ENCODE measurements at regions not wholly inside any gene's neighbourhood (a gene's known extent, or its start where the extent isn't known, plus 50 kb on each side); places are given as distances from the start of the nearest gene placed in this dataset.

GRCh38 chr13:58343076-58343475, 711.5 kb downstream of the PCDH17 start:
- TF ChIP-seq GATA2 (IDR thresholded peaks at IDR 0.05; ENCODE audit: low read depth, low read length) (no peak), GATA3 (IDR thresholded peaks at IDR 0.05; ENCODE audit: low read depth, low read length) (no peak)

- TF ChIP-seq GATA2 (IDR thresholded peaks at IDR 0.05; ENCODE audit: low read depth, low read length) (no peak), GATA3 (IDR thresholded peaks at IDR 0.05; ENCODE audit: low read depth, low read length) (no peak)
These were observed 738.4 kb downstream of the PCDH17 start for GRCh38 chr13:58369936-58370335.

- TF ChIP-seq GATA3 (IDR thresholded peaks at IDR 0.05; ENCODE audit: low read depth, low read length) = no peak
- TF ChIP-seq GATA2 (IDR thresholded peaks at IDR 0.05; ENCODE audit: low read depth, low read length) = no peak
These were observed 744.8 kb downstream of the PCDH17 start for GRCh38 chr13:58376349-58376748.

GRCh38 chr13:58376775-58377174, 745.2 kb downstream of the PCDH17 start:
- TF ChIP-seq GATA3 (IDR thresholded peaks at IDR 0.05; ENCODE audit: low read depth, low read length) (no peak), GATA2 (IDR thresholded peaks at IDR 0.05; ENCODE audit: low read depth, low read length) (no peak)

- TF ChIP-seq GATA2 (IDR thresholded peaks at IDR 0.05; ENCODE audit: low read depth, low read length) (no peak), GATA3 (IDR thresholded peaks at IDR 0.05; ENCODE audit: low read depth, low read length) (no peak)
These were observed 747.7 kb downstream of the PCDH17 start for GRCh38 chr13:58379221-58379620.

GRCh38 chr13:58397596-58398387, 766.2 kb downstream of the PCDH17 start:
- no peak for TF ChIP-seq GATA2 (IDR thresholded peaks at IDR 0.05; ENCODE audit: low read depth, low read length)
- TF ChIP-seq GATA3 (IDR thresholded peaks at IDR 0.05; ENCODE audit: low read depth, low read length) = no peak

GRCh38 chr13:58399263-58399662, 767.7 kb downstream of the PCDH17 start:
- TF ChIP-seq GATA3 (IDR thresholded peaks at IDR 0.05; ENCODE audit: low read depth, low read length) (no peak), GATA2 (IDR thresholded peaks at IDR 0.05; ENCODE audit: low read depth, low read length) (no peak)

GRCh38 chr13:58406545-58406944, 775.0 kb downstream of the PCDH17 start:
- TF ChIP-seq GATA3 (IDR thresholded peaks at IDR 0.05; ENCODE audit: low read depth, low read length) = no peak
- TF ChIP-seq GATA2 (IDR thresholded peaks at IDR 0.05; ENCODE audit: low read depth, low read length) = no peak

- TF ChIP-seq GATA3 (IDR thresholded peaks at IDR 0.05; ENCODE audit: low read depth, low read length) (no peak), GATA2 (IDR thresholded peaks at IDR 0.05; ENCODE audit: low read depth, low read length) (no peak)
These were observed 798.4 kb downstream of the PCDH17 start for GRCh38 chr13:58429917-58430316.

- TF ChIP-seq GATA3 (IDR thresholded peaks at IDR 0.05; ENCODE audit: low read depth, low read length) (no peak), GATA2 (IDR thresholded peaks at IDR 0.05; ENCODE audit: low read depth, low read length) (no peak)
These were observed 803.4 kb downstream of the PCDH17 start for GRCh38 chr13:58434943-58435342.

GRCh38 chr13:58437427-58437826, 805.9 kb downstream of the PCDH17 start:
- TF ChIP-seq GATA2 (IDR thresholded peaks at IDR 0.05; ENCODE audit: low read depth, low read length) (no peak), GATA3 (IDR thresholded peaks at IDR 0.05; ENCODE audit: low read depth, low read length) (no peak)

GRCh38 chr13:58446979-58447378, 815.4 kb downstream of the PCDH17 start:
- no peak for TF ChIP-seq GATA3 (IDR thresholded peaks at IDR 0.05; ENCODE audit: low read depth, low read length)
- no peak for TF ChIP-seq GATA2 (IDR thresholded peaks at IDR 0.05; ENCODE audit: low read depth, low read length)

GRCh38 chr13:58452123-58452623, 820.6 kb downstream of the PCDH17 start:
- no peak for TF ChIP-seq GATA2 (IDR thresholded peaks at IDR 0.05; ENCODE audit: low read depth, low read length)
- no peak for TF ChIP-seq GATA3 (IDR thresholded peaks at IDR 0.05; ENCODE audit: low read depth, low read length)

GRCh38 chr13:58455094-58455493, 823.5 kb downstream of the PCDH17 start:
- TF ChIP-seq GATA2 (IDR thresholded peaks at IDR 0.05; ENCODE audit: low read depth, low read length) (no peak), GATA3 (IDR thresholded peaks at IDR 0.05; ENCODE audit: low read depth, low read length) (no peak)

- TF ChIP-seq GATA3 (IDR thresholded peaks at IDR 0.05; ENCODE audit: low read depth, low read length) (no peak), GATA2 (IDR thresholded peaks at IDR 0.05; ENCODE audit: low read depth, low read length) (no peak)
These were observed 829.7 kb downstream of the PCDH17 start for GRCh38 chr13:58461217-58461616.

All from SH-SY5Y (cell line).